Panc1 (cell line): ENCODE measurements at regions not wholly inside any gene's neighbourhood (a gene's known extent, or its start where the extent isn't known, plus 50 kb on each side); places are given as distances from the start of the nearest gene placed in this dataset.

Source experiments
- ATAC-seq: fragments of 200-7000 bp; cut with Tn5 transposase; 2 replicates; pipeline ENCODE4 v1.9.1; 2020; ENCODE audit warnings: mild to moderate bottlenecking, moderate library complexity
- BruUV-seq: library from RNA; stranded (reverse); fragments of 400-500 nt; replicated peaks from 2 replicates; lab custom pipeline; 2021; lab: Mats Ljungman, UMichigan
- CTCF ChIA-PET: fragments of 300-600 bp; sonication (Branson Sonifier 250); formaldehyde crosslinking; loops from one replicate; lab custom pipeline; 2022; ENCODE audit warnings: antibody characterized with exemption; lab: Charles Lee
- POLR2A ChIA-PET: fragments of 300-600 bp; sonication (Branson Sonifier 250); formaldehyde crosslinking; loops from one replicate; lab custom pipeline; 2022; ENCODE audit warnings: antibody characterized with exemption; lab: Charles Lee
- DNase-seq: peaks from one replicate; pipeline ENCODE4 v3.0.0-alpha.2; 2010; ENCODE audit warnings: low read depth, low spot score
- H3K27ac ChIP-seq: 2 replicates; pipeline ENCODE4 v1.5.1; 2011; ENCODE audit warnings: mild to moderate bottlenecking, low read length, inconsistent platforms
- H3K27me3 ChIP-seq: fragments of 200-500 bp; sonication (Bioruptor generic); 2 replicates; pipeline ENCODE4 v1.6.0; 2014; ENCODE audit warnings: low read length, inconsistent platforms; ENCODE audit not compliant: control insufficient read depth, insufficient read depth
- H3K36me3 ChIP-seq: fragments of 200-500 bp; sonication (Bioruptor generic); 2 replicates; pipeline ENCODE4 v1.5.1; 2014; ENCODE audit warnings: inconsistent platforms, mild to moderate bottlenecking, low read length, moderate library complexity; ENCODE audit not compliant: control insufficient read depth, insufficient read depth
- H3K4me1 ChIP-seq: 2 replicates; pipeline ENCODE4 v1.5.1; 2011; ENCODE audit warnings: inconsistent platforms, mild to moderate bottlenecking, low read length, moderate library complexity; ENCODE audit not compliant: control insufficient read depth, insufficient read depth
- H3K4me3 ChIP-seq, 2 experiments: 2 replicates each; pipeline ENCODE4 v1.5.1; 2011 to 2012; ENCODE audit warnings: low read depth in 2 of 2, low read length in 2 of 2, mild to moderate bottlenecking in 2 of 2, inconsistent platforms in 1 of 2, moderate library complexity in 1 of 2
- H3K9me3 ChIP-seq: fragments of 200-500 bp; sonication (Bioruptor generic); 2 replicates; pipeline ENCODE4 v1.5.1; 2014; ENCODE audit warnings: low read depth, mild to moderate bottlenecking, inconsistent platforms, low read length, moderate library complexity; ENCODE audit not compliant: control insufficient read depth, insufficient read depth
- POLR2AphosphoS5 ChIP-seq: IDR thresholded peaks from 2 replicates; pipeline ENCODE4 v1.6.1; 2012; ENCODE audit warnings: mild to moderate bottlenecking, low read depth, low read length, moderate library complexity
- SIN3A ChIP-seq: IDR thresholded peaks from 2 replicates; pipeline ENCODE4 v1.6.1; 2012; ENCODE audit warnings: low read depth, mild to moderate bottlenecking, low read length, moderate library complexity, borderline replicate concordance; ENCODE audit not compliant: insufficient read depth
- TCF7L2 ChIP-seq: IDR thresholded peaks from 2 replicates; pipeline ENCODE4 v1.6.1; 2011; ENCODE audit warnings: mild to moderate bottlenecking, low read depth, low read length, inconsistent platforms
- in situ Hi-C: cut with HindIII; loops from 2 replicates; pipeline ENCODE4 v1.10.0; 2016; ENCODE audit warnings: low sequenced_read_pairs, low pct_unique_long_range_greater_than_20kb
- intact Hi-C: fragments of 100-400 bp; cut with micrococcal nuclease; formaldehyde crosslinking; loops from one replicate; pipeline ENCODE4 v1.10.0; 2022; ENCODE audit not compliant: unreplicated experiment
- TF ChIP-seq, protein P1 (sequence below), 2 experiments: IDR thresholded peaks; 2 replicates each; pipeline ENCODE4 v1.6.1; 2011 to 2012; ENCODE audit warnings: low read depth in 2 of 2, control low read depth in 1 of 2, low read length in 1 of 2, mild to moderate bottlenecking in 1 of 2, moderate library complexity in 1 of 2; ENCODE audit not compliant: insufficient read depth in 1 of 2
- TF ChIP-seq, protein P2 (sequence below): fragments of 450-650 bp; IDR thresholded peaks from 2 replicates; pipeline ENCODE4 v1.5.1; 2017; ENCODE audit warnings: mild to moderate bottlenecking

DNA sequence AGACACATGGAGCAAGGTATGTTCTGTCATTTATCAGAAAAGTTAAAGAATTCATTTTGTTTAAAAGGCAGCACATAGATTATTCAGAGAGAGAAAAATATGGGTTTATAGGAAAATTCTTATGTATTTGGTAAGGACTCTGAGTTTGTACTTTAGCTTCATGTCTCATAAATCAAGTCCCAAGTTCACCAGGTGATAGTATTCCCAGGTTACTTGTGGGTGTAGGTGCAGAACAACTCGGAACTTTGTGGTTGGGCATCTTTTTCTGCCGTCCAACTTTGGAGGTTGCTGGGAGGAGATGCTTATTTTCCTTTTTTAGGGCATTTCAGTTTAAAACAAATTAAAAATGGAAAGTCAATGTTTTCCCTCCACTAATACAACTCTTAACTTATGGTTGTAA lies 269.8 kb upstream of the DMRT1 start:
- H3K36me3 ChIP-seq: no peaks in the 10 kb centered on the region
- in situ Hi-C loops: no loop called here
- no peak overlapping the region for H3K4me3 ChIP-seq
- no peaks in the 10 kb centered on the region for H3K27me3 ChIP-seq
- no peak for TF ChIP-seq SIN3A
- no peak for TF ChIP-seq POLR2AphosphoS5
- TF ChIP-seq, protein P1, sequence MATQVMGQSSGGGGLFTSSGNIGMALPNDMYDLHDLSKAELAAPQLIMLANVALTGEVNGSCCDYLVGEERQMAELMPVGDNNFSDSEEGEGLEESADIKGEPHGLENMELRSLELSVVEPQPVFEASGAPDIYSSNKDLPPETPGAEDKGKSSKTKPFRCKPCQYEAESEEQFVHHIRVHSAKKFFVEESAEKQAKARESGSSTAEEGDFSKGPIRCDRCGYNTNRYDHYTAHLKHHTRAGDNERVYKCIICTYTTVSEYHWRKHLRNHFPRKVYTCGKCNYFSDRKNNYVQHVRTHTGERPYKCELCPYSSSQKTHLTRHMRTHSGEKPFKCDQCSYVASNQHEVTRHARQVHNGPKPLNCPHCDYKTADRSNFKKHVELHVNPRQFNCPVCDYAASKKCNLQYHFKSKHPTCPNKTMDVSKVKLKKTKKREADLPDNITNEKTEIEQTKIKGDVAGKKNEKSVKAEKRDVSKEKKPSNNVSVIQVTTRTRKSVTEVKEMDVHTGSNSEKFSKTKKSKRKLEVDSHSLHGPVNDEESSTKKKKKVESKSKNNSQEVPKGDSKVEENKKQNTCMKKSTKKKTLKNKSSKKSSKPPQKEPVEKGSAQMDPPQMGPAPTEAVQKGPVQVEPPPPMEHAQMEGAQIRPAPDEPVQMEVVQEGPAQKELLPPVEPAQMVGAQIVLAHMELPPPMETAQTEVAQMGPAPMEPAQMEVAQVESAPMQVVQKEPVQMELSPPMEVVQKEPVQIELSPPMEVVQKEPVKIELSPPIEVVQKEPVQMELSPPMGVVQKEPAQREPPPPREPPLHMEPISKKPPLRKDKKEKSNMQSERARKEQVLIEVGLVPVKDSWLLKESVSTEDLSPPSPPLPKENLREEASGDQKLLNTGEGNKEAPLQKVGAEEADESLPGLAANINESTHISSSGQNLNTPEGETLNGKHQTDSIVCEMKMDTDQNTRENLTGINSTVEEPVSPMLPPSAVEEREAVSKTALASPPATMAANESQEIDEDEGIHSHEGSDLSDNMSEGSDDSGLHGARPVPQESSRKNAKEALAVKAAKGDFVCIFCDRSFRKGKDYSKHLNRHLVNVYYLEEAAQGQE (IDR thresholded peaks at IDR 0.05; ENCODE audit: insufficient read depth in 1 of 2, low read depth in 2 of 2, low read length in 1 of 2): no peak
- TF ChIP-seq, protein P2, sequence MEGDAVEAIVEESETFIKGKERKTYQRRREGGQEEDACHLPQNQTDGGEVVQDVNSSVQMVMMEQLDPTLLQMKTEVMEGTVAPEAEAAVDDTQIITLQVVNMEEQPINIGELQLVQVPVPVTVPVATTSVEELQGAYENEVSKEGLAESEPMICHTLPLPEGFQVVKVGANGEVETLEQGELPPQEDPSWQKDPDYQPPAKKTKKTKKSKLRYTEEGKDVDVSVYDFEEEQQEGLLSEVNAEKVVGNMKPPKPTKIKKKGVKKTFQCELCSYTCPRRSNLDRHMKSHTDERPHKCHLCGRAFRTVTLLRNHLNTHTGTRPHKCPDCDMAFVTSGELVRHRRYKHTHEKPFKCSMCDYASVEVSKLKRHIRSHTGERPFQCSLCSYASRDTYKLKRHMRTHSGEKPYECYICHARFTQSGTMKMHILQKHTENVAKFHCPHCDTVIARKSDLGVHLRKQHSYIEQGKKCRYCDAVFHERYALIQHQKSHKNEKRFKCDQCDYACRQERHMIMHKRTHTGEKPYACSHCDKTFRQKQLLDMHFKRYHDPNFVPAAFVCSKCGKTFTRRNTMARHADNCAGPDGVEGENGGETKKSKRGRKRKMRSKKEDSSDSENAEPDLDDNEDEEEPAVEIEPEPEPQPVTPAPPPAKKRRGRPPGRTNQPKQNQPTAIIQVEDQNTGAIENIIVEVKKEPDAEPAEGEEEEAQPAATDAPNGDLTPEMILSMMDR: no peak
- TF ChIP-seq TCF7L2: no peak
- H3K27ac ChIP-seq: peak overlapping the region; percentile 44; the same call in 1 of the 2 replicates
- no TSS peak for BruUV-seq
- ChIA-PET CTCF (no interaction called here), POLR2A (no interaction called here)
- intact Hi-C loops: no loop called here
- DNase-seq (no peak), ATAC-seq (no peak)
- H3K4me1 ChIP-seq: peaks cover 7% of the 10 kb centered on the region; the same call in 1 of the 2 replicates
- no peaks in the 10 kb centered on the region for H3K9me3 ChIP-seq

DNA sequence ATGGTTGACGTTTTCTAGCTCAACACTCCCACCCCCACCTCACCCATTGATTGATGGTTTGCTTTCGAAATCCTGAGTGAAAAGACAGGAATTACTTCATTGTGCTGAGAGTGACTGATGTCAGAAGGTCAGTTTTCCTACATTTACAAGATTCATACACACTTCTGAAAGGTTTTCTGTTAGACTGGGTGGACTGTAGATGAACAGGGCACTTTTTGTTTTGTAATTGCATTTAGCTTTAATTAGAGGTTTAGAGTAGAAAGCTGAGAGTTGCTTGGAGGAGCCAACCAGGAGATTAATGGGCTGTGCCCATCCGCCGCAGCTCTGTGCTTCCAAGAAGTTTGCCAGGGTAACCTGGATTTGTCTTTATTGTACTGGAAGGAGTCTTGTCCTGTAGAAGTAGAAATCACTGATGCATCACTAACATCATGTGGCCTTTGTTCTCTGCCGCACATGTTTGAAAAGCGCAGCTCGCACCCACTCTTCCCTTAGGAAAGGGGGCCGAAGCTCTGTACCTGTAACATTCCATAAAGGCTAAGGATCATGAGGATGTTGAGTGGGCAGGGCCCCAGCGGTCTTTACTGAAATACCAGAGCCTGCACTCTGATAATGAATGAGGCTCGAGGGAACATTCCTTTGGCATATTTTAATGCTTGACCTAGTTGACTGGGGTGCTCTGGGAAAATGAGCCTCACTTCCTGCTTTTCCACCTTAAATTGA lies 267.6 kb upstream of the DMRT1 start:
- no peaks in the 10 kb centered on the region for H3K27me3 ChIP-seq
- CTCF ChIA-PET: no interaction called here
- H3K4me1 ChIP-seq: peaks cover 7% of the 10 kb centered on the region; the same call in 1 of the 2 replicates
- no peaks in the 10 kb centered on the region for H3K9me3 ChIP-seq
- no TSS peak for BruUV-seq
- POLR2A ChIA-PET: no interaction called here
- in situ Hi-C loops (no loop called here), intact Hi-C loops (no loop called here)
- no peak overlapping the region for H3K4me3 ChIP-seq
- DNase-seq (no peak), ATAC-seq (no peak)
- no peak overlapping the region for H3K27ac ChIP-seq
- H3K36me3 ChIP-seq: no peaks in the 10 kb centered on the region
- TF ChIP-seq, protein P1 (IDR thresholded peaks at IDR 0.05; ENCODE audit: insufficient read depth in 1 of 2, low read depth in 2 of 2, low read length in 1 of 2): no peak
- TF ChIP-seq SIN3A (no peak), POLR2AphosphoS5 (no peak), TCF7L2 (no peak)
- TF ChIP-seq, protein P2: no peak
